Midbrain (tissue), 1 donor: ENCODE measurements at regions not wholly inside any gene's neighbourhood (a gene's known extent, or its start where the extent isn't known, plus 50 kb on each side); places are given as distances from the start of the nearest gene placed in this dataset.
A peak's percentile ranks its signal among the peaks of the same experiment; 100 is the strongest.
"Not testable (repeated sequence)": the region's sequence is repeated elsewhere in the genome, so short reads cannot be mapped to it uniquely, and the experiment has no call there.

ENCODE experiments used
- DNase-seq: peaks from one replicate; lab custom pipeline; 2025; lab: John Stamatoyannopoulos, UW

GRCh38 chr18:44324361-44324760 lies 356.3 kb upstream of the SETBP1 start:
- DNase-seq = no peak

GRCh38 chr18:44325903-44326635 lies 354.6 kb upstream of the SETBP1 start:
- DNase-seq = peak; percentile 22

- DNase-seq = no peak
These were observed 348.8 kb upstream of the SETBP1 start for GRCh38 chr18:44331656-44332570.

- DNase-seq = no peak
These were observed 338.9 kb upstream of the SETBP1 start for GRCh38 chr18:44341759-44342158.

- DNase-seq = no peak
These were observed 338.5 kb upstream of the SETBP1 start for GRCh38 chr18:44342162-44342561.

- no peak for DNase-seq
These were observed 337.7 kb upstream of the SETBP1 start for GRCh38 chr18:44342946-44343345.

- no peak for DNase-seq
These were observed 337.1 kb upstream of the SETBP1 start for GRCh38 chr18:44343570-44343969.

GRCh38 chr18:44356566-44357157 lies 324.0 kb upstream of the SETBP1 start:
- no peak for DNase-seq

- DNase-seq = no peak
These were observed 322.3 kb upstream of the SETBP1 start for GRCh38 chr18:44358402-44358801.

- not testable (repeated sequence) for DNase-seq
These were observed 320.9 kb upstream of the SETBP1 start for GRCh38 chr18:44359741-44360140.

- not testable (repeated sequence) for DNase-seq
These were observed 318.5 kb upstream of the SETBP1 start for GRCh38 chr18:44362213-44362612.

GRCh38 chr18:44370861-44371260 lies 309.8 kb upstream of the SETBP1 start:
- DNase-seq = no peak

GRCh38 chr18:44374966-44375365 lies 305.7 kb upstream of the SETBP1 start:
- DNase-seq = no peak

- no peak for DNase-seq
These were observed 294.3 kb upstream of the SETBP1 start for GRCh38 chr18:44386401-44386800.

GRCh38 chr18:44388329-44388728 lies 292.4 kb upstream of the SETBP1 start:
- DNase-seq = no peak

- DNase-seq = no peak
These were observed 287.8 kb upstream of the SETBP1 start for GRCh38 chr18:44392933-44393332.

- DNase-seq = no peak
These were observed 287.3 kb upstream of the SETBP1 start for GRCh38 chr18:44393406-44393805.

GRCh38 chr18:44396550-44396949 lies 284.1 kb upstream of the SETBP1 start:
- DNase-seq = no peak

GRCh38 chr18:44409071-44409470 lies 271.6 kb upstream of the SETBP1 start:
- no peak for DNase-seq

- no peak for DNase-seq
These were observed 271.2 kb upstream of the SETBP1 start for GRCh38 chr18:44409515-44409914.

- DNase-seq = no peak
These were observed 269.9 kb upstream of the SETBP1 start for GRCh38 chr18:44410740-44411139.

GRCh38 chr18:44411262-44411905 lies 269.3 kb upstream of the SETBP1 start:
- DNase-seq = no peak
